Activated T-cell treated with anti-CD3 and anti-CD28 coated beads, Interleukin-2, amount 50 U/mL, for 24 hours (primary cell): ENCODE measurements at regions not wholly inside any gene's neighbourhood (a gene's known extent, or its start where the extent isn't known, plus 50 kb on each side); places are given as distances from the start of the nearest gene placed in this dataset.

Source experiments
- DNase-seq: peaks from one replicate; pipeline ENCODE4 v3.0.0-alpha.2; 2020
- H3K27ac Mint-ChIP-seq: 2 replicates; pipeline ENCODE4 v1.8.0; 2020; ENCODE audit warnings: mild to moderate bottlenecking, mixed read lengths
- H3K27me3 Mint-ChIP-seq: 2 replicates; pipeline ENCODE4 v1.8.0; 2020; ENCODE audit warnings: mixed read lengths
- H3K36me3 Mint-ChIP-seq: 2 replicates; pipeline ENCODE4 v1.8.0; 2020; ENCODE audit warnings: low read depth, mixed read lengths
- H3K4me1 Mint-ChIP-seq: 2 replicates; pipeline ENCODE4 v1.8.0; 2020; ENCODE audit warnings: low read depth, mixed read lengths
- H3K4me3 Mint-ChIP-seq: 2 replicates; pipeline ENCODE4 v1.8.0; 2020; ENCODE audit warnings: mild to moderate bottlenecking, moderate library complexity, mixed read lengths
- H3K9me3 Mint-ChIP-seq: 2 replicates; pipeline ENCODE4 v1.8.0; 2020; ENCODE audit warnings: mixed read lengths

GRCh38 chr17:56648321-56648720 is 54.8 kb downstream of the NOG start:
- Mint-ChIP-seq H3K27ac (no peak overlapping the region), H3K4me3 (no peak overlapping the region), H3K27me3 (peaks cover 8% of the 10 kb centered on the region), H3K4me1 (peaks cover under 1% of the 10 kb centered on the region), H3K36me3 (no peaks in the 10 kb centered on the region), H3K9me3 (no peaks in the 10 kb centered on the region)
- DNase-seq = no peak

DNA sequence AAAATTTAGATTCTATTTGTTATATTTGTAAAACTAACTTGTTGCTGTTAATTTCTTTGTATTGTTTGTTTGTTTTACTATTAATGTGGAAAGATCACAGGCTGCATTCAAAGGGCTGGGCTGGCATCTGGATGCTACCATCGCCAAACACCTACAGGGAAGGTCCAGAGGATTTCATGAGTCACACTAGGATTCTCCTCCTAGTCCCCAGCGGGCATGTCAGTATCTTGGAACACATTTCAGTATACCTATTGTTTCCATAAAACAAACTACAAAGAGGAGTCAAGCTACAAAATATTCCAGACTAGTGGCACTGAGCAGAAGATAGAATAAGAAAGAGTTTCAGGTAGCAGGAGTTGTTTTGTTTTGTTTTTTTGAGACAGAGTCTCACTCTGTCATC is 55.3 kb downstream of the NOG start:
- Mint-ChIP-seq H3K27me3 (peaks cover 8% of the 10 kb centered on the region), H3K4me1 (peaks cover 5% of the 10 kb centered on the region), H3K4me3 (no peak overlapping the region), H3K9me3 (no peaks in the 10 kb centered on the region), H3K27ac (no peak overlapping the region), H3K36me3 (no peaks in the 10 kb centered on the region)
- no peak for DNase-seq

DNA sequence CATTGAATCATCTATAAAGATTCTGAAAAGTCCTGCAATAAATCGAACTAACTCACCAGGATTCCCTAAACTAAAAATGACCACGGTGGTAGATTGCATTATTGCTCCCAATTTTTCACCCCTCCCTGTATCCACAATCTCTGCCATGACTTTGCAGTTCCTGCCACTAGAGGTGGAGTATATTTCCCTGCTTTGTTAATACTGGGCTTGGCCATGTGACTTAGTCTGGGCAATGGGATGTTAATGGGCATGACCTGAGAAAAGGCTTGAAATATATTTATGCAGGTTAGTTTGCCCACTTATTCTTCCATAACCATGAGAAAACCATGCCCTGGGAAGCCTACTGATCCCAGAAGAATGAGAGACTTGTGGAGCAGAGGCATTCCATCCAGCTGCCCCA is 59.1 kb downstream of the NOG start:
- Mint-ChIP-seq H3K4me1 (peaks cover 6% of the 10 kb centered on the region), H3K27ac (no peak overlapping the region), H3K4me3 (no peak overlapping the region), H3K9me3 (no peaks in the 10 kb centered on the region), H3K36me3 (no peaks in the 10 kb centered on the region), H3K27me3 (peaks cover 7% of the 10 kb centered on the region)
- DNase-seq = no peak

- Mint-ChIP-seq H3K27me3 (peaks cover 7% of the 10 kb centered on the region), H3K27ac (no peak overlapping the region), H3K36me3 (no peaks in the 10 kb centered on the region), H3K4me3 (no peak overlapping the region), H3K4me1 (peaks cover 6% of the 10 kb centered on the region), H3K9me3 (no peaks in the 10 kb centered on the region)
- DNase-seq = peak; percentile 52
Observed at GRCh38 chr17:56653877-56654276, 60.4 kb downstream of the NOG start.

DNA sequence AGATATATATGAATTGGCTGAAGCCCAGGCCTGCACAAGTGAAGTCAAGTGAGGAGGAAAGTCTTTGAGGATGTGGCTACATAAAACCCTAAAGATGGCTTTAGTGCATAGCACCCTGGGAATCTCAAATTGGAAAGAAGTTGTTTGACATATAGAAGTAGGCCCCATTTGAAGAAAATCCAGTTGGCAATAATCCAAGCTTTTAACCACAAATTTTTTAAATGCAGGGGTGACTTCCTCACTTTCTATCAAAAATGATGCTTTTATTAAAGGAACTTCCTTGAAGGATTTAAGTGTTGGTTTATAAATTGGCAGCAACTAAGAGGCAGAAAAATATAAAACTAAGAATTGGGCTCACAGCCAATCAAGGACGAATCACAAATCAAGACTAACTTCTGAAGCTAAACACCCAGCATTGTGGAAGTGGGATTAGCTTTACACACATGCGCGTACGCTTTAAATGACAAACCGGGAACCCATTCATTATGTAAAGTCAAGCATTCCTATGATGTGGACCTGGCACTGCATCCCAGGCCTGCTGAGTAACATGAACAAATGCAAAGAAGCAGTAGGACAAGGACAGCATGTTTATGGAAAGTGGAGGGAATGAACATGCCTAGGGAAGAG is 63.3 kb downstream of the NOG start:
- Mint-ChIP-seq H3K36me3 (no peaks in the 10 kb centered on the region), H3K27ac (no peak overlapping the region), H3K9me3 (no peaks in the 10 kb centered on the region), H3K27me3 (peaks cover 4% of the 10 kb centered on the region), H3K4me1 (peaks cover 6% of the 10 kb centered on the region), H3K4me3 (no peak overlapping the region)
- no peak for DNase-seq

GRCh38 chr17:56658648-56659047 is 65.1 kb downstream of the NOG start:
- H3K27ac Mint-ChIP-seq = no peak overlapping the region
- H3K36me3 Mint-ChIP-seq = no peaks in the 10 kb centered on the region
- no peak overlapping the region for H3K4me3 Mint-ChIP-seq
- peaks cover 3% of the 10 kb centered on the region for H3K4me1 Mint-ChIP-seq
- H3K9me3 Mint-ChIP-seq = no peaks in the 10 kb centered on the region
- no peak for DNase-seq
- H3K27me3 Mint-ChIP-seq = peaks cover 4% of the 10 kb centered on the region

DNA sequence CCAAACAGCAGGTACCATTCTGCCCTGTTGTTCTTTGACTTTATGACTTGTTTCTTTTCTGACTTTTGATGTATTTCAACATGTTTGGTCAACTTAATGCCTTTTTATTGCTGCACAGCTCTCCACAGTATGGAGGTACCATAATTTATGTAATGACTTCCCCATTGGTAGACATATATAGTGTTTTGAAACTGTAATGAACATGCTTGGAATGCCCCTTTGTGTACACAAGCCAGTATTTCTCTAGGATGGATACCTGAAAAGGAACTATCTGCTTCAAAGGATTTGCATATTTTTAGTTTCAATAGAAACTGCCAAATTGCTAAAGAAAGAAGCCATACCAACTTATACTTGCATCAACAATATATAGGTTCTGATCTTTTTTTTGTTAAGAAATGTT is 66.1 kb downstream of the NOG start:
- H3K27me3 Mint-ChIP-seq = peaks cover 10% of the 10 kb centered on the region
- H3K36me3 Mint-ChIP-seq = no peaks in the 10 kb centered on the region
- no peak overlapping the region for H3K4me3 Mint-ChIP-seq
- no peaks in the 10 kb centered on the region for H3K4me1 Mint-ChIP-seq
- no peak overlapping the region for H3K27ac Mint-ChIP-seq
- H3K9me3 Mint-ChIP-seq = no peaks in the 10 kb centered on the region
- DNase-seq = no peak

DNA sequence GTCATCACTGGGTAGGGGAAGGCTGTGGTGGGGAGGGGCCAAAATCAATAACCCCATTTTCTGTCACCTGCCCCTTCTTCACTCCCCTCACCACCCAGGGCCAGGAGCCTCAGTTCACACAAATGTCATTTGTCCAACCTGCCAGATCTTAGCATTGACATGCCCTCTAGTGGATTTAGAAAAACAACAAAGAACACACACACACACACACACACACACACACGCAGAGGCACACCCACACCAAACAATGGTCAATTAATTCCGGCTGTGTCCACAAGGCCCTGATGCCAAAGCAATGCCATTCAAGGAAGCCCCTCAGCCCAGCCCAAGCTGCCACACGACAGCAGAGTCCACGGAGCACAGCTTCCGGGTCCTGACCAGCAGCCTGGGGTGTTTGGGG is 68.4 kb downstream of the NOG start:
- H3K36me3 Mint-ChIP-seq = no peaks in the 10 kb centered on the region
- H3K27ac Mint-ChIP-seq = no peak overlapping the region
- no peaks in the 10 kb centered on the region for H3K9me3 Mint-ChIP-seq
- H3K4me1 Mint-ChIP-seq = no peaks in the 10 kb centered on the region
- peaks cover 23% of the 10 kb centered on the region for H3K27me3 Mint-ChIP-seq
- H3K4me3 Mint-ChIP-seq = no peak overlapping the region
- no peak for DNase-seq

DNA sequence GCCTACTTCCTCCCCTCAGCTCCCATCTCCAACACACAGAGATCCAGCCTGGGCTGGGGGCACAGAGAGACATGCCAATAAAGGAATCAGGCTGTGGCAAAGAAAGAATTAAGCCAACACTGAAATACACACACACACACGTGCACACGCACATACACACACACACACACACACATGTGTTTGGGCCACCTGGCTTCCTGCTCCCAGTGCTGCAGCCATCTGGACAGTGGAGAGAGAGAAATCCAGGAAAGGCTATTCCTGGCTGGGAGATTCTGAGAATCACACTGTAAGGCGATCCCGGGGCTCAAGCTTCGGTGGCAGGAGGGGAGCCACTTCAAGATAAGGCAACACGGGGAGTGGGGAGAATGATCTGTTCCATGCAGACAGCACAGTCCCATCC is 72.4 kb downstream of the NOG start:
- no peak for DNase-seq
- Mint-ChIP-seq H3K27ac (no peak overlapping the region), H3K9me3 (no peaks in the 10 kb centered on the region), H3K4me3 (no peak overlapping the region), H3K36me3 (no peaks in the 10 kb centered on the region), H3K4me1 (no peaks in the 10 kb centered on the region), H3K27me3 (peaks cover 26% of the 10 kb centered on the region)

- no peaks in the 10 kb centered on the region for H3K36me3 Mint-ChIP-seq
- peaks cover 35% of the 10 kb centered on the region for H3K27me3 Mint-ChIP-seq
- no peak overlapping the region for H3K4me3 Mint-ChIP-seq
- no peaks in the 10 kb centered on the region for H3K9me3 Mint-ChIP-seq
- no peak for DNase-seq
- no peaks in the 10 kb centered on the region for H3K4me1 Mint-ChIP-seq
- H3K27ac Mint-ChIP-seq = no peak overlapping the region
Observed at GRCh38 chr17:56667925-56668458, 74.5 kb downstream of the NOG start.

DNA sequence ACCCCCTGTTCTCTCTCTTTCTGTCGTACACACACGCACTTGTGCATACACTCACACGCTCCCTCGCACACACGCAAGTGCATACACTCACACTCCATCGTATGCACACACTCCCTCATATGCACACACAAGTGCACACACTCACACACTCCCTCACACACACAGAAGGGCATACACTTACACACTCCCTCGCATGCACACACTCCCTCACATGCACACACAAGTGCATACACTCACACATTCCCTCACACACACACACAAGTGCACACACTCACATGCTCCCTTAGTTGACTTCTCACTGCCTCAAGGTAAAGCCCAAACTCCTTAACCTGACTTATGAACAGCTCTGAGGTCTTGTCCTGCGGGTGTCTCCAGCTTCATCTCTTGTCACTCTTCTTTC is 78.7 kb downstream of the NOG start:
- Mint-ChIP-seq H3K4me3 (no peak overlapping the region), H3K9me3 (no peaks in the 10 kb centered on the region), H3K36me3 (no peaks in the 10 kb centered on the region), H3K27me3 (peaks cover 48% of the 10 kb centered on the region), H3K4me1 (peaks cover 7% of the 10 kb centered on the region), H3K27ac (no peak overlapping the region)
- DNase-seq = no peak

GRCh38 chr17:56674401-56674925 is 81.0 kb downstream of the NOG start:
- Mint-ChIP-seq H3K27ac (no peak overlapping the region), H3K27me3 (peaks cover 45% of the 10 kb centered on the region), H3K9me3 (no peaks in the 10 kb centered on the region), H3K4me1 (peaks cover 11% of the 10 kb centered on the region), H3K36me3 (no peaks in the 10 kb centered on the region), H3K4me3 (no peak overlapping the region)
- no peak for DNase-seq

DNA sequence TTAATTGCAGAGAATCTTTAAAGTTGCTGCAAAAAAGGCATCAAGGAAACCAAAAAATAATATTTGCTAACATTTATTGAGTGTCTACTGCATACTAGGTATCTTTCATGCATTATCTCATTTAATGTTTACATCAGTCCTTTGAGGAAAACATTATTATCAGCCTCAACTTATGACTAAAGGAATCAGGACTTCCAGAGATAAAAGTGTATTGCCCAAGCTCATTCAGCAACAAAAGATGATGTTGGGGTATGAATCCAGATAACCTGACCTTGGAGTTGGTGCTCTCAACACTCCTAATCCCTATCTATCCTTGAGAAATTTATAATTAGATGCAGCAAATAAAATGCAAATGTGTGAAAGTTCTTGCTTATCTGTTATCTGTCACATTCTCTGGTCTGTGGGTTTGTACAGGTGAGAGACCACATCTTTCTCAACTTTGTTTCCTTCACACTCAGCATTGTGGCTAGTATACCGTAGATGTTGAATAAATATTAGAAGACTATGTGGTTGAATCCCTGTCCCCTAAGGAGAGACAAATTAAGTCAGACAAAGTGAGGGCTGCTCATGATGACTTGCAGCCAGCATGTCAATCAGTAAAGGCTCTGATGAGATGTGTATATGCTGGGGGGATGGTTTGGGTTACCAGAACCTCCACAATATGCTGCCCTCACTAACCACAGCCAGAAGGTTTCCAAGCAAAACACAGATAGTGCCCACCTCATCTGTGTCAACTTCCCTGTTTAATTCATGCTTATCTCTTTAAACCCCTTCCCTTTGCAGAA is 82.6 kb downstream of the NOG start:
- Mint-ChIP-seq H3K4me1 (peaks cover 11% of the 10 kb centered on the region), H3K9me3 (no peaks in the 10 kb centered on the region), H3K4me3 (no peak overlapping the region), H3K27me3 (peaks cover 45% of the 10 kb centered on the region), H3K27ac (no peak overlapping the region), H3K36me3 (no peaks in the 10 kb centered on the region)
- no peak for DNase-seq

GRCh38 chr17:56676810-56677209 is 83.3 kb downstream of the NOG start:
- Mint-ChIP-seq H3K4me1 (peaks cover 11% of the 10 kb centered on the region), H3K27ac (no peak overlapping the region), H3K9me3 (no peaks in the 10 kb centered on the region), H3K36me3 (no peaks in the 10 kb centered on the region), H3K4me3 (no peak overlapping the region), H3K27me3 (peaks cover 43% of the 10 kb centered on the region)
- no peak for DNase-seq
